ENCODE measurements at regions not wholly inside any gene's neighbourhood (a gene's known extent, or its start where the extent isn't known, plus 50 kb on each side); places are given as distances from the start of the nearest gene placed in this dataset.

DNA sequence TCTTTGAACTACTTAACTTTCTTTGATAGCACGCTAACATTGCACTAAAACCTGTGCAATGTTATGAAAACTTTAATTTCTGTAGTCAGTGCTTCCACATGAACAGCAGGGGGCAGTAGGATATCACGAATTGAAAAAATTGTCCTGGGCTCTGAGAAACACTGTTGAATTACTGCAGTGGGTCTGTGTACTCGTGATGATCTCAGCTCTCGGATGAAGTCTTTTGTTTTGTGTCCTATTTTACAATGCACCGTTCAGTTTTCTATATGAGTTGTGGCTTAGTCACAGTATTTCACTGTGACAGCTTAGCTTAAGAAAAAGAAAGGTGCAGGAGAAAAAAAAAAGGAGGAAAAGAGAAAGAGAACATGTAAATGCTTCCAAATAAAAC lies 141.3 kb upstream of the CCDC54 start:
- Histone ChIP-seq H3K79me2 (peaks cover 18% of the 10 kb centered on the region), H3K9me3 (ENCODE audit: control insufficient read depth, low read length) (no peaks in the 10 kb centered on the region), H3K36me3 (ENCODE audit: control insufficient read depth, insufficient read depth, low read length) (no peaks in the 10 kb centered on the region), H3K9ac (no peak overlapping the region), H3K27ac (no peak overlapping the region), H3K27me3 (ENCODE audit: control insufficient read depth, insufficient read depth, low read length) (no peaks in the 10 kb centered on the region), H3K4me2 (ENCODE audit: low read length) (peak overlapping the region; percentile 39), H3K4me3 (ENCODE audit: low read depth, low read length) (peak overlapping the region; percentile 47), H3K4me1 (peaks cover 2% of the 10 kb centered on the region), H2AFZ (peak overlapping the region; percentile 33)
- TF ChIP-seq CTCF (IDR thresholded peaks at IDR 0.05), result peak; percentile 92

GRCh38 chr3:107236655-107237337 lies 140.4 kb upstream of the CCDC54 start:
- H3K9me3 ChIP-seq (ENCODE audit: control insufficient read depth, low read length), result no peaks in the 10 kb centered on the region
- H3K36me3 ChIP-seq (ENCODE audit: control insufficient read depth, insufficient read depth, low read length), result no peaks in the 10 kb centered on the region
- H3K9ac ChIP-seq, result no peak overlapping the region
- H2AFZ ChIP-seq, result no peak overlapping the region
- no peak overlapping the region for H3K27ac ChIP-seq
- no peak overlapping the region for H3K4me3 ChIP-seq (ENCODE audit: low read depth, low read length)
- no peak for TF ChIP-seq CTCF (IDR thresholded peaks at IDR 0.05)
- peaks cover 2% of the 10 kb centered on the region for H3K4me1 ChIP-seq
- no peak overlapping the region for H3K4me2 ChIP-seq (ENCODE audit: low read length)
- H3K27me3 ChIP-seq (ENCODE audit: control insufficient read depth, insufficient read depth, low read length), result no peaks in the 10 kb centered on the region
- H3K79me2 ChIP-seq, result peaks cover 18% of the 10 kb centered on the region

GRCh38 chr3:107238787-107239186 lies 138.5 kb upstream of the CCDC54 start:
- H3K36me3 ChIP-seq (ENCODE audit: control insufficient read depth, insufficient read depth, low read length), result no peaks in the 10 kb centered on the region
- no peak overlapping the region for H3K9ac ChIP-seq
- H3K27ac ChIP-seq, result no peak overlapping the region
- TF ChIP-seq CTCF (IDR thresholded peaks at IDR 0.05), result no peak
- H3K79me2 ChIP-seq, result peaks cover 17% of the 10 kb centered on the region
- H3K9me3 ChIP-seq (ENCODE audit: control insufficient read depth, low read length), result no peaks in the 10 kb centered on the region
- H3K4me2 ChIP-seq (ENCODE audit: low read length), result no peak overlapping the region
- H3K4me1 ChIP-seq, result peaks cover 2% of the 10 kb centered on the region
- H3K27me3 ChIP-seq (ENCODE audit: control insufficient read depth, insufficient read depth, low read length), result no peaks in the 10 kb centered on the region
- no peak overlapping the region for H3K4me3 ChIP-seq (ENCODE audit: low read depth, low read length)
- H2AFZ ChIP-seq, result no peak overlapping the region

- H3K4me1 ChIP-seq, result peaks cover 2% of the 10 kb centered on the region
- TF ChIP-seq CTCF (IDR thresholded peaks at IDR 0.05), result no peak
- peak overlapping the region; percentile 96 for H2AFZ ChIP-seq
- H3K27ac ChIP-seq, result no peak overlapping the region
- H3K36me3 ChIP-seq (ENCODE audit: control insufficient read depth, insufficient read depth, low read length), result no peaks in the 10 kb centered on the region
- no peak overlapping the region for H3K4me2 ChIP-seq (ENCODE audit: low read length)
- H3K27me3 ChIP-seq (ENCODE audit: control insufficient read depth, insufficient read depth, low read length), result no peaks in the 10 kb centered on the region
- no peak overlapping the region for H3K4me3 ChIP-seq (ENCODE audit: low read depth, low read length)
- H3K9me3 ChIP-seq (ENCODE audit: control insufficient read depth, low read length), result no peaks in the 10 kb centered on the region
- H3K79me2 ChIP-seq, result peaks cover 13% of the 10 kb centered on the region
- H3K9ac ChIP-seq, result no peak overlapping the region
These were observed 137.5 kb upstream of the CCDC54 start for GRCh38 chr3:107239703-107240102.

Measured in parathyroid adenoma (tissue), 2 donors.